CD4-positive, alpha-beta T cell (primary cell): ENCODE measurements at regions not wholly inside any gene's neighbourhood (a gene's known extent, or its start where the extent isn't known, plus 50 kb on each side); places are given as distances from the start of the nearest gene placed in this dataset.

Source experiments
- ATAC-seq: fragments of 200-7000 bp; cut with Tn5 transposase; one replicate; pipeline ENCODE4 v1.10.0; 2022; ENCODE audit warnings: mild to moderate bottlenecking; ENCODE audit not compliant: poor library complexity
- CTCF ChIA-PET: fragments of 350-600 bp; sonication (Branson Sonifier 250); formaldehyde crosslinking; loops from one replicate; lab custom pipeline; 2021; ENCODE audit warnings: antibody characterized with exemption, inconsistent platforms; lab: Charles Lee
- POLR2A ChIA-PET: fragments of 350-600 bp; sonication (Branson Sonifier 250); formaldehyde crosslinking; loops from one replicate; lab custom pipeline; 2021; ENCODE audit warnings: antibody characterized with exemption, inconsistent platforms; lab: Charles Lee
- DNase-seq, 14 experiments: peaks; one replicate each; pipeline ENCODE4 v3.0.0-alpha.2; 2013 to 2020; ENCODE audit warnings: mixed read lengths in 2 of 14
- H3K27ac ChIP-seq, 2 donors: one replicate each; pipeline versions ENCODE4 v1.5.1 to v1.7.0; 2013; ENCODE audit warnings: low read length in 2 of 2, low read depth in 1 of 2, mild to moderate bottlenecking in 1 of 2
- H3K27me3 ChIP-seq, 2 experiments: 1 replicate in 1 of 2; 2 replicates in 1 of 2; pipeline versions ENCODE4 v1.6.1 to v1.7.0; 2013; ENCODE audit warnings: low read length in 2 of 2, control low read depth in 1 of 2, mild to moderate bottlenecking in 1 of 2, moderate library complexity in 1 of 2; ENCODE audit not compliant: insufficient read depth in 2 of 2, control insufficient read depth in 1 of 2
- H3K36me3 ChIP-seq: one replicate; pipeline ENCODE4 v1.6.1; 2013; ENCODE audit warnings: low read length, control low read depth; ENCODE audit not compliant: insufficient read depth
- H3K4me1 ChIP-seq: one replicate; pipeline ENCODE4 v1.6.1; 2013; ENCODE audit warnings: low read length, control low read depth; ENCODE audit not compliant: insufficient read depth
- H3K4me3 ChIP-seq: one replicate; pipeline ENCODE4 v1.5.1; 2013; ENCODE audit warnings: mild to moderate bottlenecking, low read length, moderate library complexity
- H3K9me3 ChIP-seq, 2 experiments: 1 replicate in 1 of 2; 2 replicates in 1 of 2; pipeline versions ENCODE4 v1.6.1 to v1.7.0; 2013; ENCODE audit warnings: low read length in 2 of 2, mild to moderate bottlenecking in 2 of 2, control low read depth in 1 of 2, moderate library complexity in 1 of 2; ENCODE audit not compliant: control insufficient read depth in 1 of 2, insufficient read depth in 1 of 2
- H3K27ac Mint-ChIP-seq: one replicate; pipeline ENCODE4 v1.8.0; 2020; ENCODE audit warnings: mixed read lengths
- H3K27me3 Mint-ChIP-seq: one replicate; pipeline ENCODE4 v1.8.0; 2021; ENCODE audit warnings: mixed read lengths
- H3K36me3 Mint-ChIP-seq: one replicate; pipeline ENCODE4 v1.8.0; 2021; ENCODE audit warnings: low read depth, mixed read lengths
- H3K4me1 Mint-ChIP-seq: one replicate; pipeline ENCODE4 v1.8.0; 2021; ENCODE audit warnings: low read depth, mixed read lengths
- H3K4me3 Mint-ChIP-seq: one replicate; pipeline ENCODE4 v1.8.0; 2020; ENCODE audit warnings: mild to moderate bottlenecking, mixed read lengths
- H3K9me3 Mint-ChIP-seq: one replicate; pipeline ENCODE4 v1.8.0; 2020; ENCODE audit warnings: mixed read lengths
- intact Hi-C, 2 experiments: fragments of 100-400 bp; cut with DNase I in 1 of 2; cut with micrococcal nuclease in 1 of 2; formaldehyde crosslinking; loops; one replicate each; pipeline versions ENCODE4 v1.15.1 to v1.9.0; 2023 to 2025; cut with DNase I, micrococcal nuclease
- TF ChIP-seq, protein P1 (sequence below): fragments of 200-600 bp; IDR thresholded peaks from one replicate; pipeline ENCODE4 v1.8.0; 2022; ENCODE audit warnings: antibody characterized with exemption, mild to moderate bottlenecking

DNA sequence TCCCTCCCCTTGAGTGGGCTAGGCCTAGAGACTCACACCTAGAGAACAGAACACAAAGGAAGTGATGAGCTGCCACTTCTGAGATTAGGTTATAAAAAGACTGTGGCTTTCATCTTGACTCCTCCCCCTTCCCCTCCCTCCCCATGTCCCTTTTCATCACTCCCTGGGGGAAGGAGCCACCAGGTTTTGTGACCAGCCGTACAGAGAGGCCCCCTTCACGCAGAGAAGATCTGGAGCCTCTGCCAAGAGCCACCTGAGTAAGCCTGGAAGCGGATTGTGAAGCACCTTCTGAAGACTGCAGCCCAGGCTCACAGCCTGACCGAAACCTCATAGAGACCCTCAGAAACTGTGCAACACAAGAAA is 118.4 kb upstream of the NXT1 start:
- no peaks in the 10 kb centered on the region for H3K9me3 Mint-ChIP-seq
- DNase-seq (no peak), ATAC-seq (no peak)
- no peak overlapping the region for H3K4me3 ChIP-seq
- H3K27me3 Mint-ChIP-seq, result peaks cover 9% of the 10 kb centered on the region
- ChIA-PET POLR2A (no interaction called here), CTCF (no interaction called here)
- H3K27ac Mint-ChIP-seq, result no peak overlapping the region
- intact Hi-C loops, result no loop called here
- H3K9me3 ChIP-seq, result peaks cover 8 to 32% of the 10 kb centered on the region in 2 experiments
- H3K4me3 Mint-ChIP-seq, result no peak overlapping the region
- no peaks in the 10 kb centered on the region for H3K4me1 ChIP-seq
- H3K36me3 Mint-ChIP-seq, result no peaks in the 10 kb centered on the region
- no peak overlapping the region for H3K27ac ChIP-seq
- H3K36me3 ChIP-seq, result no peaks in the 10 kb centered on the region
- H3K4me1 Mint-ChIP-seq, result no peaks in the 10 kb centered on the region
- TF ChIP-seq, protein P1, sequence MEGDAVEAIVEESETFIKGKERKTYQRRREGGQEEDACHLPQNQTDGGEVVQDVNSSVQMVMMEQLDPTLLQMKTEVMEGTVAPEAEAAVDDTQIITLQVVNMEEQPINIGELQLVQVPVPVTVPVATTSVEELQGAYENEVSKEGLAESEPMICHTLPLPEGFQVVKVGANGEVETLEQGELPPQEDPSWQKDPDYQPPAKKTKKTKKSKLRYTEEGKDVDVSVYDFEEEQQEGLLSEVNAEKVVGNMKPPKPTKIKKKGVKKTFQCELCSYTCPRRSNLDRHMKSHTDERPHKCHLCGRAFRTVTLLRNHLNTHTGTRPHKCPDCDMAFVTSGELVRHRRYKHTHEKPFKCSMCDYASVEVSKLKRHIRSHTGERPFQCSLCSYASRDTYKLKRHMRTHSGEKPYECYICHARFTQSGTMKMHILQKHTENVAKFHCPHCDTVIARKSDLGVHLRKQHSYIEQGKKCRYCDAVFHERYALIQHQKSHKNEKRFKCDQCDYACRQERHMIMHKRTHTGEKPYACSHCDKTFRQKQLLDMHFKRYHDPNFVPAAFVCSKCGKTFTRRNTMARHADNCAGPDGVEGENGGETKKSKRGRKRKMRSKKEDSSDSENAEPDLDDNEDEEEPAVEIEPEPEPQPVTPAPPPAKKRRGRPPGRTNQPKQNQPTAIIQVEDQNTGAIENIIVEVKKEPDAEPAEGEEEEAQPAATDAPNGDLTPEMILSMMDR, result no peak
- H3K27me3 ChIP-seq, result peaks cover 0 to 3% of the 10 kb centered on the region in 2 experiments

DNA sequence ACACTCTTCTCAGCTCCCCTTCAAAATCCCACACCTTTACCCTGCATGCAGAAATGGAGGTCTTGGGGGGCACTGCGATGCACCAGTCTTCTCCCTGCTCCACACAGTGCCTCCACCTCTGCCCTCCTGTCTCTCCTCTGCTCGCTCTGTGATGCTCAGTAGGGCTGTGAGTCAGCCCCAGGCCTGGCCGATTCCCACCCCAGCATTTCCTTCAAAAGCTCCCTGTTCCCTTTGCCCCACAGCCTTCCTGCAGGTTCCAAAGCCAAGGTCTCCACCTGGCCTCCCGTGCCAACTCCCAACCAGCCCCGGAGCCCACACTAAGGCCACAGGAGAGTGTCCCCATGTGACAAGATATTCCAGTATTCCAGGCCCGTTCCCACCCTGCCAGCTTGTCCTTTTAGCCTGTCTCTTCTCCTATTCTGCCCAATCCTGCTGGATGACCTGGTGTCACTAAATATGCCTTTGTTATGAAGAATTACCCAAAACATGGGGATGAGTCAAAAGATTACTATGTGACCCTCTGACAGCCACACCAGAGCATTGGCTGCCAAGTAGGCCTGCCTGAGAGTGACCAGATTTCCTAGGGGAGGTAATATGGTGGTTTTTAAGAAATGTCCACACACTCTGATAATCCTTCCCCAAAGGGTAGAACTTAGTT is 118.9 kb upstream of the NXT1 start:
- H3K4me1 ChIP-seq, result no peaks in the 10 kb centered on the region
- peaks cover 8 to 32% of the 10 kb centered on the region in 2 experiments for H3K9me3 ChIP-seq
- Mint-ChIP-seq H3K36me3 (no peaks in the 10 kb centered on the region), H3K4me3 (no peak overlapping the region), H3K4me1 (no peaks in the 10 kb centered on the region), H3K27ac (no peak overlapping the region), H3K27me3 (peaks cover 9% of the 10 kb centered on the region), H3K9me3 (no peaks in the 10 kb centered on the region)
- no peak overlapping the region for H3K4me3 ChIP-seq
- H3K27me3 ChIP-seq, result peaks cover 0 to 3% of the 10 kb centered on the region in 2 experiments
- CTCF ChIA-PET, result no interaction called here
- ATAC-seq (no peak), DNase-seq (no peak)
- POLR2A ChIA-PET, result no interaction called here
- TF ChIP-seq, protein P1, result no peak
- no peaks in the 10 kb centered on the region for H3K36me3 ChIP-seq
- no peak overlapping the region for H3K27ac ChIP-seq
- intact Hi-C loops, result no loop called here

DNA sequence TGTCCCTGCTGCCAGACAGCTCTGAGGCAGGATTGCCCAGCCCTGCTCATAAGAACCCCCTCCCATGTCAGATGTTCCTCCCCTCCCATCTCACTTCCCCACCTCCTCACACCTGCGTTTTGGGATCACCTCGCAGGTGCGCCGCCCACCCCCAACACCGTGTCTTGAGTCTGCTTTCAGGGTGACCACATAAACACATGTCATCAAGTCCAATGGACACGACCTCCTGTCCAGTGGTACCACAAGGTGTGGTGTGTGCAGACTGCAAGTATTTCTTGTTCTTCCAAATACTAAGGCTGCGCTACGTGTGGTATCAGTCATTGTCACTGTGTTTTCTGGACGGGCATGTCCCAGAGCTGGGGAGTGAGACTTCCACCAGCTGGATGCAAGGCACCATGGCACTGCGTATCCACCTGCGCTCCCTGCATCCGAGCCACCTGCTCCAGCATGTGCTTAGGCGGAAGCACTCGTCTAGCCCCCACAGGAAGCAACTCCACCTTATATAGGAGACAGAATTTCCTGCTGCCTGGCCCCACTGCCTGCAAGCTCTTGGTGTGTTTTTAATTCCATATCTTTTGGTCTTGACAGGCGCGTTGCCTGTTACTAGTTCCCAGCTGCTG is 119.7 kb upstream of the NXT1 start:
- ChIA-PET POLR2A (no interaction called here), CTCF (no interaction called here)
- TF ChIP-seq, protein P1, result no peak
- H3K4me3 Mint-ChIP-seq, result no peak overlapping the region
- ATAC-seq (no peak), DNase-seq (no peak)
- H3K27ac ChIP-seq, result no peak overlapping the region
- no peak overlapping the region for H3K4me3 ChIP-seq
- peaks cover 0 to 3% of the 10 kb centered on the region in 2 experiments for H3K27me3 ChIP-seq
- peaks cover 12% of the 10 kb centered on the region for H3K27me3 Mint-ChIP-seq
- H3K36me3 Mint-ChIP-seq, result no peaks in the 10 kb centered on the region
- no peaks in the 10 kb centered on the region for H3K36me3 ChIP-seq
- intact Hi-C loops, result no loop called here
- no peak overlapping the region for H3K27ac Mint-ChIP-seq
- H3K9me3 Mint-ChIP-seq, result no peaks in the 10 kb centered on the region
- no peaks in the 10 kb centered on the region for H3K4me1 Mint-ChIP-seq
- H3K9me3 ChIP-seq, result peaks cover 8 to 32% of the 10 kb centered on the region in 2 experiments
- H3K4me1 ChIP-seq, result no peaks in the 10 kb centered on the region
